HG03060 (cell line): ENCODE measurements at regions not wholly inside any gene's neighbourhood (a gene's known extent, or its start where the extent isn't known, plus 50 kb on each side); places are given as distances from the start of the nearest gene placed in this dataset.
A peak's percentile ranks its signal among the peaks of the same experiment; 100 is the strongest.
"Not testable (repeated sequence)": the region's sequence is repeated elsewhere in the genome, so short reads cannot be mapped to it uniquely, and the experiment has no call there.

Experiments
- ATAC-seq: cut with Tn5 transposase; IDR thresholded peaks from one replicate; pipeline ENCODE4 v1.9.1; 2021; ENCODE audit warnings: low read depth, moderate number of reproducible peaks; ENCODE audit not compliant: unreplicated experiment

- no peak for ATAC-seq
Measured at GRCh38 chr3:15982667-15983196, 185.0 kb upstream of the ANKRD28 start.

- no peak for ATAC-seq
Measured at GRCh38 chr3:15983232-15983631, 185.5 kb upstream of the ANKRD28 start.

- no peak for ATAC-seq
Measured at GRCh38 chr3:15983693-15984092, 185.9 kb upstream of the ANKRD28 start.

- ATAC-seq, result no peak
Measured at GRCh38 chr3:15989419-15989818, 185.1 kb upstream of the GALNT15 start.

GRCh38 chr3:15993660-15994059, 180.8 kb upstream of the GALNT15 start:
- ATAC-seq, result not testable (repeated sequence)

- not testable (repeated sequence) for ATAC-seq
Measured at GRCh38 chr3:15996496-15996895, 178.0 kb upstream of the GALNT15 start.

GRCh38 chr3:15997274-15997943, 177.1 kb upstream of the GALNT15 start:
- peak; percentile 60 for ATAC-seq

- ATAC-seq, result no peak
Measured at GRCh38 chr3:15998911-15999310, 175.6 kb upstream of the GALNT15 start.

GRCh38 chr3:16004812-16005211, 169.7 kb upstream of the GALNT15 start:
- ATAC-seq, result no peak

GRCh38 chr3:16011376-16011775, 163.1 kb upstream of the GALNT15 start:
- no peak for ATAC-seq

GRCh38 chr3:16012086-16012485, 162.4 kb upstream of the GALNT15 start:
- no peak for ATAC-seq

- ATAC-seq, result no peak
Measured at GRCh38 chr3:16013568-16013967, 160.9 kb upstream of the GALNT15 start.

GRCh38 chr3:16021801-16022200, 152.7 kb upstream of the GALNT15 start:
- not testable (repeated sequence) for ATAC-seq

GRCh38 chr3:16023881-16024280, 150.6 kb upstream of the GALNT15 start:
- not testable (repeated sequence) for ATAC-seq

- ATAC-seq, result no peak
Measured at GRCh38 chr3:16024548-16024947, 149.9 kb upstream of the GALNT15 start.

GRCh38 chr3:16026753-16027152, 147.7 kb upstream of the GALNT15 start:
- no peak for ATAC-seq

- no peak for ATAC-seq
Measured at GRCh38 chr3:16028604-16029003, 145.9 kb upstream of the GALNT15 start.

- no peak for ATAC-seq
Measured at GRCh38 chr3:16030342-16030741, 144.1 kb upstream of the GALNT15 start.

GRCh38 chr3:16031434-16031833, 143.0 kb upstream of the GALNT15 start:
- ATAC-seq, result no peak

- no peak for ATAC-seq
Measured at GRCh38 chr3:16033889-16034687, 140.4 kb upstream of the GALNT15 start.

GRCh38 chr3:16040991-16041390, 133.5 kb upstream of the GALNT15 start:
- ATAC-seq, result no peak
